GF-D8 (cell line): ENCODE measurements at regions not wholly inside any gene's neighbourhood (a gene's known extent, or its start where the extent isn't known, plus 50 kb on each side); places are given as distances from the start of the nearest gene placed in this dataset.

Experiments
- DNase-seq: peaks from one replicate; lab custom pipeline; 2025; lab: John Stamatoyannopoulos, UW

DNA sequence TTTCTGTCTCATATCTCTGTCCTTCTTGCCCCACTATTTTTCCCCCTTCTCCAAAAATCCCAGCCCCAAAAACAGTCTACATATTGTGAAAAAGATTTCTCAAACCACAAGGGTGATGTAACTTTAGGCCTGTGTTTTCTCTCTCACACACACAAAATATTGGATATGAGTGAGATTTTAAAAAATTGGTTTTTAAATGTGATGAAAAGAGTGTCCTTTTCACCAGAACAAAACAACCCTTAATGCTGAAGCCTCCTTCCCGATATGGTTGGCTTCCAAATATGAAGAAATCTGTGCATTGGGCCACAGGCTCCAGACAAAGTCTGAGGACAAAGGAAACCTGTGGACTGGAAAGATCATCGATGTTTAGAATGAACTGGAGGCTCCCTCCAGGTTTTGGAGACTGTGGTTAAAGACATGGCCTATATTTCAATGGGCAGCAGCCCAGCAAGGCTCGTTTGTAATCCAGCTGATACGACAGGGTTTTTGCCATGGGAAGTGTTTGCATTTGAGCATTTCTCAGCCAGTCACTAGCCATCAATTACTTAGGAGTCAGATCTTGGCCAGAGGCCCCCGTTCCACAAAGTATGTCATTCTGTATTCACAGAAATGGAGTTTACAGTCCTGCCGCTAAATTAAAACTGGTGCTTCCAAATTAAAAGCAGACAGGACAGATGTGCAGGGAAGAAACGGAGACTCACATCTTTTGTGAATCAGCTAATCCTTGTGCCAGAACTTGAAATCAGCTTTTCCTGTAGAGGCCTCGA is 546.3 kb downstream of the EBF1 start:
- DNase-seq, result no peak

DNA sequence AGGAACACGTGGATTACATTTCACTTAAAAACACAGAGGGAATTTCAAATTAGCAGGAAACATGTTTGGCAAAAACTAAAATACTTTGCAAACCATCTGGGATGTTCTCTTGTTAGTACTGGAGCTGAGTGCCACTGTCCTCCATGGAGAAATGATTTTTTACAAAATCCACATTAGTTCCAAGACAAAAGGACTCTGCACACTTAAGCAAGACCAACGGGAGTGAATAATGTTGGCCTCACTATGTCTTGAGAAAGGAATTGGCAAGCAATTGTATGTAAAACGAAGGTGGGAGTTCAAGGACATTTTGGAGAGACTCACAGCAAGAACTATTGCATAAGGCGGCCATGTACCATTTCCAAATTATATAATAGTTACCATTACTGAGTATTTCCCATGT is 547.5 kb downstream of the EBF1 start:
- no peak for DNase-seq

DNA sequence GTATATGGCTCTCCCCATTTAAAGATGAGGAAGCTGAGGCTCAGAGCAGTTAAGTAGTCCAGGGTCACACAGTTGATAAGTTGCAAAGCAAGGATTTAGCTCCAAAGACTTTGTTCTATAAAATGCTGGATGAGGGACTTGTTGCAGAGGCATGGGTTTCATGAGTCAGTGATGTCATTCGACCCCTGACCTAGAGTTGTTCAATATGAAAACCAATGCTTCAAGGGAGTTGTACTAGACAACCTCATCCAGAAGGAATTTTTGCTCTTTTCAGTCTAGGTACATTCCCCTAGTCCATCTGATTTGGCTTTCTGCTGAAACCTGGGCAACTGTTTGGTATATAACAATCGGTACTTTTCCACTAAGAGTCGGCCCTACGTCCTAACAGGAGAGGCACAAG is 550.4 kb downstream of the EBF1 start:
- DNase-seq, result no peak

DNA sequence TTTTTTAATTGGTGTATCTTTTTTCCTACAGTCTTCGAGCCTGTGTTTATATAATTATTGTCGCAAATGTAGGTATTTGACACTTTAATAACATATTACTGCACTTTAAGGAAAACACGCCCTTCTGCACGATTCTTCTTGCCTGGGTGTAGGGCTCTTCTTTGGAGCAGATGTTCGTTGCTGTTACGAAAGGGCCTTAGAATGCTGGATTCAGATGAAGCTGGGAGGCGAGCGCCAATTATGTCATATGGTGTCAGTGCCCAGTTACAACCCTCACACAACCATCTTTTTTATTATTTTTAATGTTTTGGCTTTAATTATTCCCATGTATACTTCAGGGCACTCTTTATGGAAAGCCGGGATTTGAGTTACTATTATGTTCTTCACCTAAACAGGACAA is 553.0 kb downstream of the EBF1 start:
- no peak for DNase-seq

DNA sequence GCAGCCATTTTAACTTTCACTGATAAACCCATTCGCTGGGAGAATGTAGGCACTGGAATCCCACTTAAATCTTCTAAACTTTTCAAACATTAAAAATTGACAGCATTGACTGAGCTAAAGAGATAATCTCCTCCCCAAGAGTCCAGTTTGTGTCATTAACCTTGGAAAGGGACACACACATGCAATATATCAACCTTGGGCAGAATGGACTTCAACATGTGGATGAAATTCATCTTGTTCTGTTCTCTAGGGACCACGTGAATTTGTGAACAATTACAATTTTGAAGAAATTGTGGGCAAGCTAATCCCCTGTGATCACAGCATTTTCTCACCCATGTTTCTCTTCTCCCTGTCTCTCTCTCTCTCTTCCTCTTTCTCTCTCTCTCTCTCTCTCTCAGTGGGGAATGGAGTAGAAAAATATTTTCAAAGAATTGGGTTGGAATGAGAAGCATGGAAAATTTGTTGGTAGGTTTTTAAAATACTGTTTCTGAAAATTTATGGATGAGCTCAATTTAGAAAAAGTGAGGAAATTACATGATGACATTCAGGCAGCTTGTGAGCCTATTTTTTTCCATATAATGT is 553.7 kb downstream of the EBF1 start:
- DNase-seq, result no peak

DNA sequence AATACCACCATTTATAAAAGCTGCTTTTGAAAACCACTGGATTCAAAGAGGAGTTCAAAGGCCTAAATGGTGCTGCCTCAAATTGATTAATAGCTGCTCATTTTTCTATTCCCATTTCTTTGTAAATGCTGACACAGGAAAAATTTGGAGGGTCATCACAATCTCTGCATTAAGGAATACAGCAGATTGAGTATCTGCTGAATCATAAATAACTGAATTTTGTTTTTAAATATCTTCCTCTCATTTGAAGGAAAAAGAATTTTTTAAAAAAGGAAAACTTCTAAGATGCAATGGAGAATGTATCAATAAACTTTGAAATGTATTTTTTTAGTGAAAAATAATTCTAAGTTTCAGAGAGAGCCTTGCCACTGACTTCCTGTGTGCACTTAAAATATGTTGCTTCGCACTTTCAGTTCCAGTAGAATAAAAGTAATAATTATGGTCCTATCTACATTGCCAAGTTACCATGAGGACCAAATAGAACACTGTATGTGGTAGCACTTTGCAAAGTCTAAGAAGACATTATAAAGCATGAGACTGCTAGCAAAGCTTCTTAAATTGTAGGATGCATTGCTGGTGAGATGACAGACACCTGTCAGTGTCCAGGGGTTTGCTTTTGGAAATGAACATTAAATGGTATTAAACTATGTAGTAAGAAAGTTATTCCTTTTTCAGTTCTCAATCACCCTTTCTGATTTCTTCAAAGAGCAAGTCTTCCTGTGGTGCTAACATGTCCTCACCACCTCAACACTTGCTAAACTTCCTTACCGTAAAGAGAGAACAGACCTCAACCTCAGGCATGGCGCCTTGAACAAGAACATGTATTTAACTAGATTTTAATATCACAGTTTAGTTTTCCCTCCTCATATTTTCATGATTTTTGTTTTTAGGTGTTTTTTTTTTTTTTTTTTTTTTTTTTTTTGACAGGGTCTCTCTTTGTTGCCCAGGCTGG is 555.1 kb downstream of the EBF1 start:
- no peak for DNase-seq

DNA sequence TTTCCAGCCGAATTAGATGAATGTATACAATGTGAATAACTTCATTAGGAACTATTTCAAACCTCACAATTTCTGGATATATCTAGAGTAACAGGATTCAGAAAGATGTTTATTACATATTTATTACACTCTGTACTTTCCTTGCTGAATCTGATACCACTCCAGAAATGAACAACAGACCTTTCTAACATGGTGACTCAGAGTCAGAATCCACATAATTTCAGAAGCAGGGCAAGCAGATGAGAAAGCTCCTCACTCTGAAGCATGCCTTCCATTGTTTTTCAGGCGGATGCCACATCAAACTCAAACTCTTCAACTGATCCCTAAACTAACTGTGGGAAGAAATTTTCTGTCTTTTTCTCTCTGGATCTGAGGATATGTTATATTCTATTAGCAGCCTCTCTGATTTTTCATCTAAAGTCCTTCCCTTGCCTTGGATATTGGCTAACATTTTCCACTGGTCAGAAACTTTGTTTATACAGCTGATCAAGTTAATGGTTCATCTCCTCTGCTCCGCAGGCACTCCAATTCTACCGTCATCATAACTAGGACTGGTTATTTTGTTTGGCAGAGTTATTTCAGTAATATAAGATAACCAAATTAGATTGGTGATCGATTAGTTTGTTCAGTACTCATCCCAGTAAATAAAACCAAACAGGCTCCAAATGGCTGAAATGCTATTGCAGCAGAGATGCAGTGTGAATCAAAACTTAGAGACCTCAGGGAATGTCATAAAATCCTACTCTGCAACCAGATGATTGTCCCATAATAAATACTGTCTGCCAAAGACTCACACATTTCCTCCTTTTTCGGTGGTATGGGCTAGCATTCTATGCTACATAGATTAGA is 556.0 kb downstream of the EBF1 start:
- DNase-seq, result no peak

DNA sequence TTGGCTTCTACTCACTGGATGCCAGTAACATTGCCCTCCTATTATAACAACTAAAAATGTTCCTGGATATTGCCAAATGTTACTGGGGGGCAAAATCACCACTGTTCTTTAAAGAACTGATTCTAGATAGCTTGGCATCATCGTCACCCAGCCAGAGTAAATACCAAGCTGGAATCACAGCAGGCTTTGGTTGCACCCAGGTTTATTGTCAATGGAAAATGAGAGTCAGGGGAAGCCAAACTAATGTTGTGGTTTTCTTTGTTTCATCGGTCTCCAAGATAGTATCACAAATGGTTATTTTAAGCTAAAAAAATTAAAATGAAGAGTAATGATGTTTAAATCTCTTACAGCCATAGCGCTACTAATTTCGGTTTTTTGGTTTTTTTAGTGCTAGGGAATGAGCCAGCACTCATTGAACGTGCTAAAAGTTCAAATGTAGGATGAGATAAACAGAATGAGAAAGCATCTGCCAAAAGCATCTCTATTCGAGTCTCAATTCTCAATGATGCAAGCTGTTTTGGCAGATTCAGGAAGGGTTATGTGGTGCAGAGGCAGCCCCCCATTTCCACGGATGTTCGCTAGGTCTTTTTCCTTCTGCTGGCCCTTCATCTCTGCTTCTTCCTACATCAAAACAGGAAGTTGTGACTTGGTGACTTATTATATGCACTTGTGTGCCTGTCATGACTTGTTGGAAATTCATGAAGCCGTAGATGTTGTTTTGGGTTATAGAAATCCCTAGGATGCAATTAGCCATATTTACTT is 558.0 kb downstream of the EBF1 start:
- no peak for DNase-seq

DNA sequence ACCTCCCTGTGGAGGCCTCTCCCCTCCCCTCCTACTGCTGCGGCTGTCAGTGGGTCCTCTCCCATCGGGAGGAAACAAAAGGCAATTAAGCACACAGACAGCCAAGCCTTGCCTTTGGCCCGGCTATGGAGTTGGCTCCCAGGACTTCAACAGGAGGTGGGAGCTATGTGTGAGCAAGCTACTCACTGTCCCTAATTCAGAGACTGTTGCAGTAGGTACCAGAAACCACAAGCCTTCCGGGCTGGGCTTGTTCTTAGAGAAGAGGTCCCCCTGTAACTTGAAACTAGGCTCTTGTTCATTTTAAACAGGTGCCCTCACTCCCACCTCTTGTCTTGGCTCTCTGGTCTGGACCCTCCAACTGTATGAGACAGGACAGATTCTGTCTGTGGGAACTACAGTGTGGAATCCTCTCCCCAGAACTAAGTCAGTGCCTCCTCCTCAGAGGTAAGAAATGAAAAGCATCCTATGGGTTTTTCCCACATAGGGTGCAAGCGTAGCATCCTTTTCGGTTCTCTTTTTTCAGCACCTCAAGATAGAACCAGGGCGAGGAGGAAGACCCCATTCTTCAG is 561.1 kb downstream of the EBF1 start:
- DNase-seq, result no peak

DNA sequence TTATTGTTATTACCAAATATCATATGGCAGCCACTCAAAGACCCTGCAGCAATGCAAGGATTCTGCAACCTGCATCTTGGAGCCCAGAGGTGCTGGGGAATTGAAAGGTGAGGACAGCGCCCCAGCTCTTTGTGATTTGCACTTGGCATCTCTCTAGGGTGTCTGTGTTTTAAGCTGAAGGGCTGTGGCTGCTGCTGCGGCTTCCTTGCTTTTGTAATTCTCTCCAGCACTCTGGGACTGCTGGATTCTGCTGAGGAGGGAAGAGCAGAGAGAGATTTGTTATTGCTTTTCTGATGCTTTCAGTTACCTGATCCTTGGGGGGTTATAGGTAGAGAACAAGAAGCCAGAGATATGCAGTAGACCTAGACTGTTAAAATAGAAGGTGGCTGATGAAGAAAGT is 562.4 kb downstream of the EBF1 start:
- no peak for DNase-seq

DNA sequence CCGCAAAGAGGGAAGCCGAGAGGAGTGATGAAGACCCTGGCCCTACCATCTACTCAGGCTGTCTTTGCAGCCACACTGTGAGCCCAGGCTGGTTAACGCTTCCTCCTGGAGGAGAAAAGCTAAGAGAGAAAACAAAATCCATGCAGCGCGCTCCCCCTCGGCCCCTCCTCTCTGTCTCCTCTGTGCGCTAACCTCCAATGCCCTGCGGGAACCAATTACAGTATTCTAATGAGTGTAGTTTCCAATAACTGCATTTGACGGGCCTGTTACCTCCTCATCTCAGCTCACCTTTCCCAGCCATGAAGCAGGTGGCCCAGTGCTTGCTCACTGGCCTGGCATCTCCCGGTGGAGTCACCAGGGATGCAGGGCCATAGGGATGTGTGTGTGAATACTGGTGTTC is 565.5 kb downstream of the EBF1 start:
- DNase-seq, result no peak

DNA sequence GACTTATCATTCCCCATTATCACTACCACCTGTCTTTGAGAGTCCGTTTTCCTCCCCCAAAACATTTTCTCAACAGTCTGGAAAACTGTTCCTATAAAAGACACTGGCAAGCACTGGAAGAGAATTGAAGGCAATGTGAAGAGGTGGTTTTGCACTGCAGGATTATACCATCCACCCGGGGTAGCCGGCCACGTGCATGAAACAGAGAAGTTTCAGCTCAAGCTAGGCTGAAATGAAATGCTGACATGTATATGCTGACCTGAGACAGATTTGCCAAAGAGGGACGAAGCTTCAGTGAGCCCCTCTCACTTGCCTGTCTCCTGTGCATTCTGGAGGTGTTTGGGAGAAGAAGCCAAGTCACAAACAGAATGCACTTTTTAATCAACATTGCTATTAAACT is 567.0 kb downstream of the EBF1 start:
- no peak for DNase-seq

DNA sequence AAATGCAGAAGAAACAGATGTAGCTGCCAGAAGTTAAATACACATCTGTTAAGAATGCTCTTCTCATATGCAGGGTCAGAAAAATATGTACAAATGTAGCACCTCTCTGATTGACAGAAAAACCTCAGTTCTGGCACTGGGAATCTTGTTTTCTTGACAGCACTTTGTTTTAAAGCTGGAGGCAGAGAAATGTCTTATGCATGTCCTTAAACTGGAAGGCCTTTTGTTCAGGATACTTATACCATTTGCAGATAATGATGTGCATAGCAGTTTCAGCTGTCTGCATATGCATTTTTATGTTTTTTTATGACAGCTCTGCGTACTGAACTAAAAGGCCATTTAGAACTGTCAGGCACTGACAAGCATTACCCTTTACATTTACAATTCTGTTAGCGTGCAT is 567.9 kb downstream of the EBF1 start:
- no peak for DNase-seq

DNA sequence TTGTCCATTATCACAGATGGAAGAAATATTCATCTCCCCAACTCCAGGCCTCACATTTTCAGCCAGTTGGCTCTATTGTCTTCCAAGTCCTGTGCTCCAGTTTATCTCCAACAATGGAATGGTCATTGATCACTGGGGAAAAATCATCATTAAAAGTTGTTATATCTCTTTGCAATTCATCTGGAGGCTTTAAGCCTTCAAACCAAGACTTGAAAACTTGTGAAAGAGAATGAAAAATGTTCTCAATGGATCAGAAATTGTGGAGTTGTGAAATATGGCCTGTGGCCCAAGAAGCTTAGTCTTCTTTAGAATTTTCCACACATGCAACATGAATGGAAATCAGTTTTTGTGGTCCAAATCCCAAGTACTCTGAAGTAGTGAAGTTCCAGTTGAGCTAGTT is 569.6 kb downstream of the EBF1 start:
- DNase-seq, result no peak

DNA sequence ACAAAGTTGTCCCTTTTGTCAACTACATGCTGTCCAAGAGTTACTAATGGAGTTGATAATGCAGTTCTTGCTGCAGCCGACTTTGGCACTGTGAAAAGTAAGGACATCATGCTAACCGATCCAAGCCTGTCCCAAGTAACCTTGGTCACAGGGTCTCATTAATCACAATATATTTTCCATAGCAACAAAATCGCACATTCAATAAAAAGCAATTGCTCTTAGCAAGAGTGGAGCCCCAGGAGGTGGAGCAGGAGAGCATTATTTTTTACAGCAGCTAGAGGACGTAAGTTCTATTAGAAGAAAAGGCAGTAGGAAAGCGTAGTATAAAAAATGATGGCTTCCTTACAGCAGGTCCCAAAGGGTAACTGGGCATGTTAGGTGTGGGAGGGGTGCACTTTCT is 570.3 kb downstream of the EBF1 start:
- no peak for DNase-seq

DNA sequence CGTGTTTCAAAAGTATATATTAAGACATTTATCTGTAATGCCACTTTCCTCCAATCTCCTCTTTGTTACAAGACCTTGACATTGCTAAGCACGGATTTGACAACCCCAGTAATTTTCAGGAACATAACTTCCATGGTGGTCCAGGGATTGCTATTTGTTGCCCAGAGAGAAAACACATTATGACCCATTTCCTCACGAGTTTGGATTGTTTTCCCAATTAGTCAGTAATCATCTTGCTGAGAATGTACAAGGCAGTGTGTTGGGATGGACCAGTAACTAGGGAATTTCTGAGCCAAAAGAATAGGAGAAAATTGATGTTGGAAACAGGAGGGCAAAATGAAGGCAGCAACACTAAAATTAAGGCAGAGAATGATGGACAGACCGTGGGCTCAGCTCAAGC is 574.1 kb downstream of the EBF1 start:
- no peak for DNase-seq

DNA sequence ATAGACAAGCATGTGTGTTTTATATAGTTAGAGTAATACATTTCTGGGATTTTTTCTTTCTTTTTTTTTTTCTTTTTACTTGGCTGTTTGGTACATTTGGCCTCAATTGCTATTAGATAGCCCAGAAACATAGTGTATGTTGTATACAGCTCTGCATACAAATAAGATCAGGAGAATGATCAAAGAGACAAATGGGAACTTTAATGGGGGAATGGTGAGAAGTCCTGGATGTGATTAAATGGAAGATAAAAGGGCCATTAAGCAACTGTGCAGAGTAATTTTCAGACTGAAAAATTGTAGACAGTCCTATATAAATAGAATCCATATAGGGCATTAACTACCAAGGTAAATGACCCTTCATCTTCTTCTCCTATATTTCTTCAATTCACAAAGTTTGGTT is 575.6 kb downstream of the EBF1 start:
- DNase-seq, result no peak

DNA sequence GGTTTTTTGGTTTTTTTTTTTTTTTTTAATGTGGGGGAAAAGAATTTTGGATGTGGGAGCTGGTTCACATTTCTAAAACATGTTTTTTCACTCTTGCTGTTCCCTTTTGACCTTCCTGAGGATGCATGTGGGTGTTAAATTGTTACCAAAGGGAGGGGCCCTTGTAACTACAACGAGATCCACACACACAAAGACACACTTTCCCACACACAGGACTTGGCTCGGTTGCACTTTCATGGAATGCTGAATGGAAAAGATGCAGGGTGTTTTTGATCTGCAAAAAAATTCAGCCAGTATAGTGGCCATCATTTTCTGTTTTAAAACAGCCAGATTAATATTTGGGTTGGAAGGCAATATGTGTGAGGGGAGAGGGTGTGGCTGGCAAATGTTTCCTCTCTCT is 576.9 kb downstream of the EBF1 start:
- DNase-seq, result no peak

DNA sequence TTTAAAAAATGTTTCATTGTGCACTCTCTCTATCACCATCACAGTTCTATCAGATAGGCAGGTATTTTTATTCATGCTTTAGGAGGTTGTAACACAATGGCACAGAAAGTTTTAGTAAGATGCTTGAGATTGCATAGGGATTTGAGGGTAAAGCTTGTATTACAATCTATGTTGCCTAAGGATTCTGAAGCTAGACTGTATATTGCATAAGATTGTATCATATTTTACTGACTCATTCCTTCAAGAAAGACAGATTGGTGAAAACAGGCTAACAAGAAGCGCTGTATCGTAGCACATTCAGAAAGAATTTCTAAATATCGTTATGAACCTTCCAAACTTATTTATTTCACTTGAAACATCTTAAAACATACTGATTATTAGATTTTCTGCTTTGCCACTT is 577.7 kb downstream of the EBF1 start:
- DNase-seq, result no peak

DNA sequence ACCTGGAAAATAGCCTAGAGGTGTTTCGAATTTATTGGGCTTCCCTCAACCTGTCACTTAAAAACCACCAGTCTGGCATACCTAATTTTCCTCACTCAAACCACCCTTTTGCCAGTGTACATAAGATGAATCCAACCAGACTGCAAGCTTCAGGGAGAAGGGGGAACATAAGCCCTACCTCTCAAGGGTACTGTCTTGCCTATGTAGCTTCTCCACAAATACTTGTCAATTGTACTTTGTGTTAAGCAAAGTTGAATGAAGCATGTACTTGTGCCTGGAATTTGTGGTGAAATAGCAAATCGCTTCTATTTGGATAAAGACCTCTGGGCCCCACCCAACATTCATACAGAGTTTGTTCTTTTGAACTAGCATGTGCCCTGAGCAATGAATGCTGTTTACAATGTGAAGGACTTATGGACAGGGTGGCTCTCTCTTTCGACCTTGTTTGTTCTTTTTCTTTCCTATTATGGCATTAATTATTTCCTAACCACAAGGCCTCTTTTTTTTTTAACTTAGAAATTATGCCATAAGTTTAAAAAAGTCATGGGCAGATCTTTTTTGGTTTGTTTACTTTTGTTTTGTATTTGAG is 580.2 kb downstream of the EBF1 start:
- no peak for DNase-seq

DNA sequence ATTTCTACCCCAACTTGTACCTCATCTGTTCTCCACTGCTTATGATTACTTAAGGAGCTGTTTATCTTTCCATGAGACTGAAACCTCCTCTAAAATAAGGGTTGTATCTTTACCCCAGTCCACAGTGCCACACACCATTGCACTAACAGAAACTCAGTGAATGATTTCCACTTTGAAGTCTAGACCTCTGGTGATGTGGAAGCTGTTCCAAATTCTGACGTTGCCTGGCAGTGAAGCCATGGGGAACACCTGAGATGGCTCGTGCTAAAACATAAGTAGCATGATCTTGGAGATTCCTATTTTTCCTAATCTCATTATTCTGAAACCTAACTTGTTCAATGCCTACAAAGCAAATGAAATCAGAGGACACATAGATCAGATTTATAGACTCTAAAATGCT is 583.2 kb downstream of the EBF1 start:
- no peak for DNase-seq
